CD4-positive, alpha-beta T cell treated with Interleukin-10 for 1 hour (primary cell): ENCODE measurements at regions not wholly inside any gene's neighbourhood (a gene's known extent, or its start where the extent isn't known, plus 50 kb on each side); places are given as distances from the start of the nearest gene placed in this dataset.

Experiments used
- DNase-seq: peaks from one replicate; pipeline ENCODE4 v3.0.0-alpha.2; 2020

GRCh38 chr5:114644576-114644975, 282.7 kb downstream of the KCNN2 start:
- DNase-seq, result no peak

DNA sequence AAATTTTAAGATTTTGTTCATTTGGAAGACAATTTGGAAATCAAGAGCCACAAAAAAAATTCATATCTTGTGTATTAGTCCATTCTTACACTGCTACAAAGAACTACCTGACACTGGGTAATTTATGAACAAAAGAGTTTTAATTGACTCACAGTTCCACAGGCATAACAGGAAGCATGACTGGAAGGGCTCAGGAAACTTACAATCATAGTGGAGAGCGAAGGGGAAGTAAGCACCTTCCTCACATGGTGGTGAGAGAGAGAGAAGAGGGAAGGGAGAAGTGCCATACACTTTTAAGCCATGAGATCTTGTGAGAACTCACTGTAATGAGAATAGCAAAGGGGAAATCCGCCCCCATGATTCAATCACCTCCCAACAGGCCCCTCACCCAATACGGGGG, 274.4 kb downstream of the KCNN2 start:
- no peak for DNase-seq

GRCh38 chr5:114634967-114635901, 273.4 kb downstream of the KCNN2 start:
- no peak for DNase-seq

GRCh38 chr5:114634517-114634916, 272.6 kb downstream of the KCNN2 start:
- DNase-seq, result no peak

DNA sequence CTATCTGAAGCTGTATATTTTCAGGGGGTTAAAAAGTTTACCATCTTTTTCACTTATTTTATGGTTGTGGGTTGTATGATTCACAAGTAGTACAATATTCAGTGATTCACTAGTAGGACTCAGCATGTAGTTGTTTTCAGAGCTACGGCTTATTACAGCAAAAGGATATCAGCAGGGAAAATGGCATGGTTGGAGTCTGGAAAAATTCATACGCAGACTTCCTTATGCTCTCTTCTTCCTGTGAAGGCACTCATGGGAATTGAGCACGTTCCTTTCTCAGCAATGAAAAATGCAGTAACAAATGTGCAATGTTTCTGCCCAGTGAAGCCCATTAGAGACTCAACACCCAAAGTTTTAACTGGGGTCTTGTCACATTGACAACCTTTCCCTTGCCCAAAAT, 250.5 kb downstream of the KCNN2 start:
- DNase-seq, result no peak

DNA sequence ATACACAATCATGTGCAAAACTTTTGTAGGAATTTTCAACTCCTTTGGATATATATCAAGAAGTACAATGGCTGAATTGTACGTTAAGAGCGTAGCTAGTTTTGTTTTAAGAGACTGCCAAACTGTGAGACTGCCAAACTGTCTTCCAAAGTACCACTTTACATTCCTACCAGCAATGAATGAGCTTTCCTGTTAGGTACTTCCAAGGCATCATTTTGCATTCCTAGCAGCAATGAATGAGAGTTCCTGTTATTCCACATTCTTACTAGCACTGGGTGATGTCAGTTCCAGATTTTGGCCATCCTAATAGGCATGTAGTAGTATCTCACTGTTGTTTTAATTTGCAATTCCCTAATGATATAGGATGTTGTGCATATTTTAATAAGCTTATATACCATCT, 219.3 kb downstream of the KCNN2 start:
- DNase-seq, result no peak

GRCh38 chr5:114565871-114566270, 204.0 kb downstream of the KCNN2 start:
- DNase-seq, result no peak

DNA sequence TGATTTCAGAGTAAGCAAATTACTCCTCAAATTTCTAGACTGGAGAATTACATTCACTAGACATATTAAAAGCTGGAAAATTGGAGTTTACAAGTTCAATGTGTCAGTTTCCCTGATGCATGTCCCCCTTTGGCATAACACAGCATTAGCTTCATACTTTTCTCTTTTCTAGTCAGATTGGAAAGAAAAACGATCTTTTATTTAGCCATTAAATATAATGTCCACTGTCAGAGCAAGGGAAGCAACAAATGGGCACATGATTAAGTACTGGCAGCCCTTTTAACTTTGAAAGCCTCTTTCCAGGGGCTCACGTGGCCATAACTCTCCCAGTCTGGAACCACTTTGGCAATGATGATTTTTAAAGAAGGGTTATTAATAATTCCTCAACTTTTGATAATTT, 203.3 kb downstream of the KCNN2 start:
- DNase-seq, result no peak

GRCh38 chr5:114561415-114561814, 199.5 kb downstream of the KCNN2 start:
- no peak for DNase-seq
